Fibroblast of peridontal ligament (primary cell): ENCODE measurements at regions not wholly inside any gene's neighbourhood (a gene's known extent, or its start where the extent isn't known, plus 50 kb on each side); places are given as distances from the start of the nearest gene placed in this dataset.

Source experiments
- DNase-seq: peaks from one replicate; pipeline ENCODE4 v3.0.0-alpha.2; 2010; ENCODE audit errors: extremely low read depth

DNA sequence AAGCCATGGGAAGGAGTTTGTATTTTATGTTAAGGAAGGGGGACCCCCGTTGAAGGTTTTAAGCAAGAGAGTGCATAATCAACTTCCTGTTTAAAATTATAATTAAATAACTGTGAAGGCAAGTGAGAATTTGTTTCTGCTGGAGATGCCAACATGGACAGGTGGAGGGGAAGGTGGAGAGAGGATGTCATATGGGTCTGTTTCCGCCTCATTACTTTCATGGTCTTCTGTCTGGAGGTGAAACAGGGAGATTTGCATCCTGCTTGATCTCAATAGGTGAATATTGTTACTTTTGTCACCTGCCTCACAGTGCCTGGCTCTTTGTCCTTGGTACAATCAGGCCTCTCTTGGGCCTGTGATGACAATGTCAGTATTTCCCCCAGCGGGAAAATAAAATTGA is 300.6 kb upstream of the LMCD1 start:
- no peak for DNase-seq

DNA sequence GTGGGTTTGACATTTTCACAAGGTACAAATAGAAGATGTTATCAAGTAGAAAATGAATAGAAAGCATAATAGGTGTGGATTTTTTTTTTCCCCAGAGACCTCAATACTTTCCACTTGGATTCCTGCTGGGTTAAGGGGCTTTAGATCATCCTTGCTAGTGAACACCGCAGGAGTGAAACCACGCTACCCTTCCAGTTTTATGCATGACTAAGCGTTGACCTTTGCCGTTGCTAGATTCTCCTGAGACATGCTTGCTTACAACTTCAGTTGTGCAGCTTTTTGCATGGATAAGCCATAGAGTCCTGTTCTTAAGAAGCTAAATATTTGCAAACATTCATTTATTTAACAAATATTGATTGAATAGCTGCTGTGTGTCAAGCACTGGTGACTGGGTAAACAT is 299.7 kb upstream of the LMCD1 start:
- DNase-seq = no peak

- no peak for DNase-seq
Measured at GRCh38 chr3:8204331-8204730, 297.3 kb upstream of the LMCD1 start.

- DNase-seq = peak; percentile 1
Measured at GRCh38 chr3:8204853-8205650, 296.6 kb upstream of the LMCD1 start.

DNA sequence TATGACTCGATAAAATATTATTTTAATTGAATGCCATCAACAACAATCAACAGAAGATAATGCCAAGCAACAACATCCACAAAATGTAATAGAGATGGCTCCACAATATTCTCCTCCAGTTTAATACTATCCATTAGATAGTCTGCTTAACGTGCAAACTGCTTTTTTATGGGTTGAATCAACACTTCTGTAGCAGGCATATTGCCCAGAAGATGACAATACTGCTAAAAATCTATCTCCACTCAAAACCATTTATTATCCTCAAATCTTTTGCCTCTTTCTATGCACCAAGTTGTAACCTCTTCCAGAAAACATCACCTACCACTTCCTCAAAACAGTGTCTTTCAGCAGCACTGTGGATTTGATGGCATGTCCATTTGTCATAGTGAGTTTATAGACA is 295.7 kb upstream of the LMCD1 start:
- no peak for DNase-seq

DNA sequence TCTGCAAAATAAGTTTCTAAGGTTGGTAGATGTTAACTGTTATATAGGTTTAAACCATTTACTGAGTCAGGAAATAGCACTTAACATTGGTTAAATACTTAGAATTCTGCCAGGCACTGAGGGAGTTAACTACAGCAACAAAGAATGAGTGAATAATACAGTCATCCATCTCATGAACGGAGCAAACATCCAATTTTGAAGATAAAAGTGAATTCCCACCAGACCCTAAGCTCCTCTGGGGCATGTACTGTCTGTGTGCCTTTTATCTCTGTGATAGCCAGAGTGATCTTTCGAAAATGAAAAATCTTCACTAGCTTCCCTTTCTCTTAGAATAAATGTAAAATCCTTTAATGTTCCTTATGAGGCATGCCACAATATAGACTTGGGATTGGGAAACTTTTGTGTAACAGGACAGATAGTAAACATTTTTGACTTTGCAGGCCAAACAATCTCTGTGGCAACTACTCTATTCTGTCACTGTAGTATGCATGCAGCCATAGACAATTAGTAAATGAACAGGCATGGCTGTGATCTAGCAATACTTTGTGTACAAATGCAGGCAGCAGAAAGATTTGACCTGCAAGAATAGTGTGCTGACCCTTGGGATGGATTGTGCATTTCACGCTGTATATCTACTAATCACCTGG is 294.5 kb upstream of the LMCD1 start:
- no peak for DNase-seq

DNA sequence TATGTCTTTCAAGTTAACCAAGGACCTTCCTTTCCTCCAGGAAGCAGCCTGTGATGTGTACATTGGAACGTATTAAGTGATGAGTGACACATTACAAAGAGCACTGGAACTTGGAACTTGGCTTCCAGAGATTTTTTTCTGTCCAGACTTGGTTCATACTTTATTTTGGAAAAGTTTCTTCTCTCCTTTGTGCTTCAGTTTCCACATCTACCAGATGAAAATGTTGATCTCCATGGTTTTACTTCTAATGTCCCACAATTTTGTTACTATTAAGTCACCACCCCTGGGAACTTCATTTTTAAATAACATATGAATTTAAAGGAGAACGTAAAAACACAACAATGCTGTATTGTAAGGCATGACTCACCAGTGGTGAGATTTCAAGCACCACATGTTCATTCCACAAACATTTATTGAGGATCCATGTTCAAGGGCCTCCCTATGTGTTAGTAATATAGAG is 290.7 kb upstream of the LMCD1 start:
- DNase-seq = no peak

DNA sequence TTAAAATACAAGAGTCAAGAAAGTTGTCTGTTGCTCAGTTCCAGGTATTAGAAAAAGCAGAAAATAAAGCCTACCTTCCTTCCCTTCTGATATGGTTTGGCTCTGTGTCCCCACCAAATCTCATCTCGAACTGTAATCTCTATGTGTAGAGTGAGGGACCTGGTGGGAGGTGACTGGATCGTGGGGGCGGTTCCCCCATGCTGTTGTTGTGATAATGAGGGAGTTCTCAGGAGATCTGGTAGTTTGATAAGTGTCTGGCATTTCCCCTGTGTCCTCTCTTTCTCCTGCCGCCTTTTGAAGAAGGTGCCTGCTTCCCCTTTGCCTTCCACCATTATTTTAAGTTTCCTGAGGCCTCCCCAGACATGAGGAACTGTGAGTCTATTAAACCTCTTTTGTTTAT is 288.8 kb upstream of the LMCD1 start:
- no peak for DNase-seq

DNA sequence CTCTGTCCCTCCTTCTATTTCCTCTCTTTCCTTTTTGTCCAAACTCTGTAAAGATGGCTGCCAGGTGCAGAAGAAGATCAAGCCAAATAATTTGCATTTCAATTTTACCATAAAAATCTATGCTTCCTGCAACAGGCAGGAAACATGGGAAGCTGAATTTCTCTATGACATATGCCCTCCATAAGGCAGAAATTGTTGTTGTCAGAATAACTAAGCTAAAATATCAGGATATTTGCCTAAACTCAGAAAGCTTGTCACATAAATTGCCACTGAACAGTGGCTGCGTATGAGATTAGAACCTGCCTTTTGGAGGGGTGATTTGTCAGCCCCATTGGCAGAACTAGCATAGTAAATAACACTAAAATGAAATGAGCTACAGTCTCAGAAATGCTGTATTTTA is 288.3 kb upstream of the LMCD1 start:
- no peak for DNase-seq

DNA sequence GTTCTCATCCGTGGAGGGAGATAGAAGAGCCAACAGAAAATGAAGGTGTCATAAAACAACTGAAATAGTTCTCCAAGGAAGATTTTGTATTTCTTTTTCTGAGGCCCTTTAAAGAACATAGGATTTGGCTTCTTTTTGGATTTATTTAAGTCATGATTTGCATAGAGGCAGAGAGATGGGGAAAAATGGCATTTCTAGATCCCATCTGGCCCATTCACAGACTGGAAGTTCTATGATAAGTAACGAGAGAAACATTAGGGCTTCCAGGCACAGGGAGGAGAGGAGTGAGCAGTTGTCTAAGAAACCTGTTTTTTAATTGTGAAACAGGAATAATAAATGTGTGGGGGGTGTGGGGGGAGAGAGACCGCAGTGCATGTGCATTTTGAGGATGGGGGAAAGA is 285.8 kb upstream of the LMCD1 start:
- DNase-seq = no peak

DNA sequence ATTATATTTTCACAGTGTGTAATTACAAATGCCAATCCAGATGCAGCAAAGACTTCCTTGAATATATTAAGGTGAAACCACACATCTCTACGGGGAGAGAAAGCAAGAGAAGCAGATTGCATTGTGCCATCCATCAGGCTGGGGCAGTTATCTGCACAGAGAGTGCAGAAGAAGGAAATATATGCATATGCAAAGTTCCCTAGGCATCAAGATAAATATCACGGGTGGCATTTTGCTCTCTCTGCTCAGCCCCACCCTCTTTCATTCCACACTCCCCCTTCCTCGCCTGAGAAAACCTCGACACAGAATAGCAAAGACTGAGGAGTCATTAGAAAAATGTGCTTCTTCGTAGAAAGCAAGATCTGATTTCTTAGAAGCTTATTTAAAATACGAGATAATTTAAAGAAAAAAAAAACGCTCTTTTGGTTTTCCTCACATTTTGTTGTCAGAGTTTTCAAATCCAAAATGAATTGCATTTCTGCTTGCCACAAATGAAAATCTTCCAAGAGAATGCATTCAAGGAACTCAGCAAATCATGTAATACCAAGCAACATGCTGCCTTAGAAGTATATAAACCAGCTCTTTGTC is 283.2 kb upstream of the LMCD1 start:
- no peak for DNase-seq

DNA sequence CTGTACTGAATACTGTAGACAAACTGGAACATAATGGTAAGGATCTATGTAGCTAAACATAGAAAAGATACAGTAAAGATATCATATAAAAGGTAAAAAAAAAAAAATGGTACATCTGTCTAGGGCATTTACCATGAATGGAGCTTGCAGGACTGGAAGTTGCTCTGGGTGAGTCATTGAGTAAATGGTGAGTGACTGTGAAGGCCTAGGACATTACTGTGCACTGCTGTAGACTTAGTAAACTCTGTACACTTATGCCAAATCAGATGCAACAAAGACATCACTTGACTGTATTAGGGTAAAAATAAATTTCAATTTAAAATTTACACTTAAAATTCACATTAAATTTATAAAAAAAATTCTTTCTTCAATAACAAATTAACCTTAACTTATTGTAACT is 281.3 kb upstream of the LMCD1 start:
- DNase-seq = no peak

- no peak for DNase-seq
Measured at GRCh38 chr3:8223766-8224165, 277.9 kb upstream of the LMCD1 start.

- DNase-seq = no peak
Measured at GRCh38 chr3:8224941-8225340, 276.7 kb upstream of the LMCD1 start.

DNA sequence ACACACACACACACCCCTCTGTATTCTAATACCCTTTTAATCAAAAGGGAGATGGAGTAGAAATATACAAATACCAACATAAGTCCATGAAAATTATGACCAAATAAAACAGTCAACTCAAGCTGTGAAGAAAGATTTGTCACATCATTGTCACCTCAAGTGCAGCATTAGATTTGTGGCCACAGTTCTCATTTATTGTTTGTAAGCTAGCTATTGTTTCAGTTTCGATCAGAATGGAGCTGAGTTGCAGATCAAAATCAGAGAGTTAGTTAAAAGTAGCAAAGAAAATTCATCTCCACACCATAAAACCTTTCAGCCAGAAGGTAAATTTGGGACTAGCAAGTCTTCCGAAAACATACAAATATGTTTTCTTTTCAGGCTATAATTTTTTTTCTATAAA is 267.7 kb upstream of the LMCD1 start:
- no peak for DNase-seq

DNA sequence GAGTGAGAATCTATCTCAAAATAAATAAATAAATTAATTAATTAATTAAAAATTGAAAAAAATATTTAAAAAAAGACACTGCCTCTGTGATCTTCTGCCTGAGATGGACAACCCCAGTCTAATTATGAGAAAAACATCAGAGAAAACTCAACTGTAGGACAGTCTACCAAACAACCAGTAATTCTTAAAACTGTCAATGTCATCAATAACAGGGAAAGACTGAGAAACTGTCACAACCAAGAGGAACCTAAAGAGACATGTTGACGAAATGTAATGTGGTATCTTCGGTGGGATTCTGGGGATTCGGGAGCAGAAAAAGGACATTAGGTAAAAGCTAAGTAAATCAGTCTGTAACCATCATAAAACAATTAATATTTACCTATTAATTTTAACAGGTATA is 265.4 kb upstream of the LMCD1 start:
- DNase-seq = no peak

- DNase-seq = no peak
Measured at GRCh38 chr3:8237893-8238292, 263.7 kb upstream of the LMCD1 start.

DNA sequence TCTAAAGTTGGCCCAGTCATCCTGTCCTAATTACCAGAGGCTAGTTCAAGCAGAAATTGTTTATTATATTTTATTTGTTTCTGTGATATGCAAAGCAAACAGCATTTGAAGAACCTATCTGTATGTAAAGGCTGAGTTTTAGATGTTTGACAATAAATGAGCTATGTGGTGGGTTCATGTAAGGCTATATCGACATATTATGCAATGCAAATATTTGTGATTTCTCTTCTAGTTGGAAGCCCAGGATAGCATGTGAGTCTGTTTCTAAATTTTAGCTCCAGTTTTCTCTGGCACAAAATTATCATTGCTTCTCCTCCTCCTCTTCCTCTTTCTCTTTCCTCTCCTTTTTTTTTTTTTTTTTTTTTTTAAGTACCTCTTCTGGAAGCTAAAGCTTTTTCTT is 263.2 kb upstream of the LMCD1 start:
- DNase-seq = no peak

GRCh38 chr3:8239095-8239494 is 262.5 kb upstream of the LMCD1 start:
- no peak for DNase-seq

DNA sequence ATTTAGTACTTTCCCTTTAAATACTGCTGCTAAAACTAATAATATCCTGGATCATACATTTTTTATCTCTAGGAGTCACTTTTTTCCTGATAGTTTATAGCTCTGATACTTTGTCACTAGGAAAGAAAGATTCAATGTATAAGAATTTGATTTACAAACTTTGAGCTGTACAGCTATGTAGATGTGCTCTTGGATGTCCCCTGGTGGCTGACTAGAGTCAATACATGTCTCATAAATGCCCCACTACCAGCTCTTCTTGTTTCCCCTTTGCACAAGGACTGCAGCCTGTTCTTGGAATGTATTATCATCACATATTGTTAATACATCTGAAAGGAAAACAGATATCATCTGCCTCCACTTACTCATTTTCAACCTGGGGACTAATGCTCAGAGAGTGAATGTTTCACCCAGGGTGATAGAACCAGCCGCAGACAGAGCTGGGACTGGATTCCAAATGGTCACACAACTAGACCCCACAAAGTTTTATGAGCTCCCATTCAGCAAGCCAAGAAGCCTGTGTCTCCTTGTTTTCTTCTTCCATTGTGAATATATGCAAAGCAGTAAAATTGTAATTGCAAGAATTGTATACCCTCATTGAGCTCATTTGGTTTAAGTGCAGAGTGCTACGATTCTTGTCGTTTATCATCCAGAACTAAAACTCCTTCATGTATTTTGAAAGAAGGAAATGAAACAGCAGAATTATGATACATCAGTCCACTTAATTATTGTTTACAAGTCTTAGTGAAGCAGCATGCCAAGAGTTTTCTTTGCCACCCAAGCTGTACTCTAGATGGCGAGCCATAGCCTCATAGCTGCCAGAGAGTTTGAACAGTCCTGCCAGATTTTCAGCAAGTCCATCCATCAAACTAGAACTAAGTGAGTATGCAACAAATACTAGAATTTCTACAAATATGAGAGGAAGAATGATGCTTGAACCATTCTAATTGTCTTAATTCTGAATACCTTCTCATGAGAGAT is 261.6 kb upstream of the LMCD1 start:
- DNase-seq = peak; percentile 62

GRCh38 chr3:8246070-8246469 is 255.6 kb upstream of the LMCD1 start:
- DNase-seq = no peak

GRCh38 chr3:8253201-8253600 is 248.4 kb upstream of the LMCD1 start:
- no peak for DNase-seq
